Ishikawa (cell line): ENCODE measurements at regions not wholly inside any gene's neighbourhood (a gene's known extent, or its start where the extent isn't known, plus 50 kb on each side); places are given as distances from the start of the nearest gene placed in this dataset.

Source experiments
- CEBPB ChIP-seq: IDR thresholded peaks from 2 replicates; pipeline ENCODE4 v1.6.1; 2012
- CREB1 ChIP-seq: IDR thresholded peaks from 2 replicates; pipeline ENCODE4 v1.6.1; 2012; ENCODE audit warnings: low read depth
- EGR1 ChIP-seq: IDR thresholded peaks from 2 replicates; pipeline ENCODE4 v1.6.1; 2012
- EP300 ChIP-seq: IDR thresholded peaks from 2 replicates; pipeline ENCODE4 v1.6.1; 2012; ENCODE audit warnings: borderline replicate concordance
- FOXM1 ChIP-seq: IDR thresholded peaks from 2 replicates; pipeline ENCODE4 v1.6.1; 2012; ENCODE audit warnings: low read depth, borderline replicate concordance
- NFIC ChIP-seq: IDR thresholded peaks from 2 replicates; pipeline ENCODE4 v1.6.1; 2012
- RAD21 ChIP-seq: IDR thresholded peaks from 2 replicates; pipeline ENCODE4 v1.6.1; 2012; ENCODE audit warnings: low read depth
- REST ChIP-seq: IDR thresholded peaks from 2 replicates; pipeline ENCODE4 v1.6.1; 2012; ENCODE audit warnings: low read depth, mild to moderate bottlenecking
- TAF1 ChIP-seq: IDR thresholded peaks from 2 replicates; pipeline ENCODE4 v1.6.1; 2012; ENCODE audit warnings: low read depth, mild to moderate bottlenecking
- TCF12 ChIP-seq: IDR thresholded peaks from 2 replicates; pipeline ENCODE4 v1.6.1; 2012; ENCODE audit warnings: low read depth
- TEAD4 ChIP-seq: IDR thresholded peaks from 2 replicates; pipeline ENCODE4 v1.6.1; 2012
- USF1 ChIP-seq: IDR thresholded peaks from 2 replicates; pipeline ENCODE4 v1.6.1; 2012
- YY1 ChIP-seq: IDR thresholded peaks from 2 replicates; pipeline ENCODE4 v1.6.1; 2012; ENCODE audit warnings: low read depth
- ZBTB7A ChIP-seq: IDR thresholded peaks from 2 replicates; pipeline ENCODE4 v1.6.1; 2012; ENCODE audit warnings: low read depth
- TF ChIP-seq, protein P1 (sequence below): IDR thresholded peaks from 2 replicates; pipeline ENCODE4 v1.6.1; 2012

- TF ChIP-seq CEBPB (no peak), CREB1 (no peak), USF1 (no peak), TCF12 (no peak), REST (no peak), FOXM1 (no peak), EGR1 (no peak), NFIC (no peak), YY1 (no peak), RAD21 (no peak), TEAD4 (no peak), ZBTB7A (no peak), TAF1 (no peak)
Observed at GRCh38 chr16:55015181-55015913, 84.7 kb downstream of the IRX5 start.

DNA sequence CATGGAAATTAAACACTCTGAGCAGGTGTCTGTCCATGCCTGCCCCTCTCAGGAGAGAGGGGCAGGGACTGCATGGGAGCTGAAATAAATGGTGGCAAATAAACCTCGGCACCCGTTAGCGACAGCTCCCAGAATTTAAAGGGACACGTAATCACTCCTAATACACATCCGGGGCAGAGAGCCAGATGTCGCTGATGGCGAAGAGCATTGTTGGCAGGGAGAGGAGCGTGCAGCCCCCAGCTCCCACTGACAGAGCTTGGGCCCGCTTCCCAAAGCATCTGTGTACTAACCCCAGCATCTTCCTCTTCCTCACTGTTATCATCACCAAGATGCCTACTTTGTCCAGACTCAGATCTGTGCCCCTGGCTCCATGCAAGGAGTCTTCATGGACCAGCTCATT lies 85.8 kb downstream of the IRX5 start:
- TF ChIP-seq YY1 (no peak), TEAD4 (no peak), EP300 (no peak), CEBPB (no peak), ZBTB7A (no peak), EGR1 (no peak), RAD21 (no peak), FOXM1 (no peak), NFIC (no peak), TCF12 (no peak), REST (no peak), USF1 (no peak)
- TF ChIP-seq, protein P1, sequence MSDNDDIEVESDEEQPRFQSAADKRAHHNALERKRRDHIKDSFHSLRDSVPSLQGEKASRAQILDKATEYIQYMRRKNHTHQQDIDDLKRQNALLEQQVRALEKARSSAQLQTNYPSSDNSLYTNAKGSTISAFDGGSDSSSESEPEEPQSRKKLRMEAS = no peak

DNA sequence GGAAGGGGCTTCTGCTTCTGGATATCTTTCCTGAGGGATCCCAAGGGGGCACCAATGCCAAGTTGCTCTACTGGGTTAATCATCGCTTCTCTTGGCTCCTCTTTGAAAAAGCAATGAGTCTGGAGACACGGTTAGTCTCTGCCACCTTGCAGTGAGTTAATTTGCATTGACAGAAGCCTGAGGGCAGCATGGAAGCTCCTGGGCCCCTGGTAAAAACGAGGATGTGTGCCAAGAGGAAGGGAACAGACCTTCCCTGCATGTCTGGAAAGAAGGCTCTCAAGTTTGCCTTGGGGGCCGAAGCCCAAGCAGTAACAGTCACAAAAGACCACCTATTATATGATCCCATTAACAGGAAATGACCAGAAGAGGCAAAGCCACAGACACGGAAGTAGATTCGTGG lies 86.7 kb downstream of the IRX5 start:
- TF ChIP-seq RAD21 = no peak
- no peak for TF ChIP-seq CREB1

DNA sequence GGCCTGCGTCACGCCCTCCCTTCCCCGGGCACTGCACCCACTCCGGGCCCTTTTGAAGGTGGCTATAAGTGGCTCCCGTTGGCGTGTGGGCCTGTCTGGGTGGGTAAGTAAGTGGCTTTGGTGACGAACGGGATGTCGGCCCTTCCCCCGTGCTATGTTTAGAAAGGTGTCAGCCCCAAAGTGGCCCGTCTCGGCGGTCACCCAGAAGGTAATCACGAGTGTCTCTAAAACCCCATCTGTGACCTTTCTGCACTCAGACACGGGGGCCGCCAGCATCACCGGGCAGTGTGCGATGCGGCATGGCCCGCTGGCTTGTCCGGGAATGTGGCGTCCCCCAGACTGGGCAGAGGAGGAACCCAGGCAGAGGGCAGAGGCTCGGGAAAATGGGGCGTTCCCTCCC lies 88.2 kb downstream of the IRX5 start:
- TF ChIP-seq, protein P1 = no peak
- TF ChIP-seq REST = no peak
- no peak for TF ChIP-seq TCF12
- no peak for TF ChIP-seq EP300
- TF ChIP-seq FOXM1 = no peak
- no peak for TF ChIP-seq ZBTB7A
- no peak for TF ChIP-seq TAF1
- TF ChIP-seq YY1 = no peak
- TF ChIP-seq CREB1 = no peak

GRCh38 chr16:55019419-55020131 lies 88.9 kb downstream of the IRX5 start:
- TF ChIP-seq NFIC (no peak), CEBPB (no peak), USF1 (no peak), ZBTB7A (no peak), TEAD4 (no peak), EP300 (no peak), FOXM1 (no peak), TAF1 (no peak), TCF12 (no peak), EGR1 (no peak), CREB1 (no peak), REST (no peak), YY1 (no peak), RAD21 (no peak)
- TF ChIP-seq, protein P1 = no peak
